ENCODE measurements at regions not wholly inside any gene's neighbourhood (a gene's known extent, or its start where the extent isn't known, plus 50 kb on each side); places are given as distances from the start of the nearest gene placed in this dataset.

GRCh38 chr6:165721356-165721755 is 58.3 kb upstream of the PDE10A start:
- Histone ChIP-seq H3K27ac (ENCODE audit: low read length) (no peak overlapping the region), H3K36me3 (ENCODE audit: control insufficient read depth in 2 of 2, insufficient read depth in 2 of 2, low read length in 2 of 2) (no peaks in the 10 kb centered on the region), H3K4me1 (ENCODE audit: control insufficient read depth, insufficient read depth, low read length) (no peaks in the 10 kb centered on the region)

DNA sequence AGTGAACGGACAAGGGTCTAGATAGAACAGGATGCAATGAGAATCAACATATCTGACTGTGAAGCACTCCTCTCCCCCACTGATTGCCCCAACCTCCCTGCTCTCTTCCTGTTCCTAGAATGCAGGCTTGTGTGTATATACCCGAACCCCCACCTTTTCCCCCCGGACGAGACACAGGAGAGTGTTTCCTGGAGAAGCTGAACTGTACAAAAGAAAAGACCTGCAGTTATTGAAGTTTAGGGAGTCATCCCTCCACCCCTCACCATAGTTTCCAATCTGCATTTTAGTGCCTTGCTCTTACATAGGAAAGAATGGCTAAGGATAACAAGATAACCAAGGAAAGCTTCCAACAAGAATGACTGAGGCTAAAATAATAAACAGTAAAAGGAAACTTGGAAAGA is 55.5 kb upstream of the PDE10A start:
- Histone ChIP-seq H3K27ac (ENCODE audit: low read length) (no peak overlapping the region), H3K27me3 (ENCODE audit: control insufficient read depth in 1 of 2, insufficient read depth in 2 of 2, low read length in 2 of 2) (peaks cover 0 to 3% of the 10 kb centered on the region in 2 donors), H3K4me3 (ENCODE audit: low read length in 2 of 2) (no peak overlapping the region), H3K9me3 (ENCODE audit: control insufficient read depth in 2 of 2, low read length in 2 of 2) (no peaks in the 10 kb centered on the region), H3K9ac (ENCODE audit: low read length in 2 of 2) (no peak overlapping the region), H3K4me1 (ENCODE audit: control insufficient read depth, insufficient read depth, low read length) (no peaks in the 10 kb centered on the region), H3K36me3 (ENCODE audit: control insufficient read depth in 2 of 2, insufficient read depth in 2 of 2, low read length in 2 of 2) (no peaks in the 10 kb centered on the region)

More at GRCh38 chr6:165721356-165721755, 58.3 kb upstream of the PDE10A start:
- Histone ChIP-seq H3K4me3 (ENCODE audit: low read length in 2 of 2) (no peak overlapping the region), H3K27me3 (ENCODE audit: control insufficient read depth in 1 of 2, insufficient read depth in 2 of 2, low read length in 2 of 2) (no peaks in the 10 kb centered on the region), H3K9me3 (ENCODE audit: control insufficient read depth in 2 of 2, low read length in 2 of 2) (no peaks in the 10 kb centered on the region), H3K9ac (ENCODE audit: low read length in 2 of 2) (no peak overlapping the region)

- no peak overlapping the region for H3K9ac ChIP-seq (ENCODE audit: low read length in 2 of 2)
- peaks cover 0 to 3% of the 10 kb centered on the region in 2 donors for H3K27me3 ChIP-seq (ENCODE audit: control insufficient read depth in 1 of 2, insufficient read depth in 2 of 2, low read length in 2 of 2)
- no peaks in the 10 kb centered on the region for H3K36me3 ChIP-seq (ENCODE audit: control insufficient read depth in 2 of 2, insufficient read depth in 2 of 2, low read length in 2 of 2)
- H3K4me1 ChIP-seq (ENCODE audit: control insufficient read depth, insufficient read depth, low read length): no peaks in the 10 kb centered on the region
- H3K9me3 ChIP-seq (ENCODE audit: control insufficient read depth in 2 of 2, low read length in 2 of 2): no peaks in the 10 kb centered on the region
- H3K27ac ChIP-seq (ENCODE audit: low read length): no peak overlapping the region
- no peak overlapping the region for H3K4me3 ChIP-seq (ENCODE audit: low read length in 2 of 2)
Observed at GRCh38 chr6:165717732-165718465, 54.9 kb upstream of the PDE10A start.

GRCh38 chr6:165716886-165717285 is 53.8 kb upstream of the PDE10A start:
- no peaks in the 10 kb centered on the region for H3K36me3 ChIP-seq (ENCODE audit: control insufficient read depth in 2 of 2, insufficient read depth in 2 of 2, low read length in 2 of 2)
- no peak overlapping the region for H3K27ac ChIP-seq (ENCODE audit: low read length)
- H3K9ac ChIP-seq (ENCODE audit: low read length in 2 of 2): no peak overlapping the region
- H3K4me3 ChIP-seq (ENCODE audit: low read length in 2 of 2): no peak overlapping the region
- no peaks in the 10 kb centered on the region for H3K4me1 ChIP-seq (ENCODE audit: control insufficient read depth, insufficient read depth, low read length)
- peaks cover 0 to 3% of the 10 kb centered on the region in 2 donors for H3K27me3 ChIP-seq (ENCODE audit: control insufficient read depth in 1 of 2, insufficient read depth in 2 of 2, low read length in 2 of 2)
- H3K9me3 ChIP-seq (ENCODE audit: control insufficient read depth in 2 of 2, low read length in 2 of 2): no peaks in the 10 kb centered on the region

DNA sequence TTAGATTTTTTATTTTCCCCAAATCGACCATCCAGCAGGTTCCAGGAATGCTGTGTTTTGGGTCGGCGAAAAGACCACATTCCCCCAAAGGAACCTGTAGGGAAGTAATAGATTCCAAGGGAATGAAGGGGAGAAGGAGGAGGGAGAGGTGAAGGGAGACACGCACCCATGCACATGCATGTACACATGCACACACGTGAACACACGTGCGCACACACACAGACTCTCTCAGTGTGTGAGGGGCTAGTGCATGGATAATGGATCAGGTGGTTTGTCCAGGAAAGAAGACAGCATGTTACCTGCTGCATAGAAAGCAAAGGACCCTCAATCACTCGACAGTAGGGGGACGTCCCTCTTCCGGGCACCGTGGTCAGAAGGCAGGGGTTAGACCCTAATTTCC is 52.4 kb upstream of the PDE10A start:
- Histone ChIP-seq H3K4me1 (ENCODE audit: control insufficient read depth, insufficient read depth, low read length) (no peaks in the 10 kb centered on the region), H3K27ac (ENCODE audit: low read length) (no peak overlapping the region), H3K36me3 (ENCODE audit: control insufficient read depth in 2 of 2, insufficient read depth in 2 of 2, low read length in 2 of 2) (no peaks in the 10 kb centered on the region), H3K9me3 (ENCODE audit: control insufficient read depth in 2 of 2, low read length in 2 of 2) (no peaks in the 10 kb centered on the region), H3K4me3 (ENCODE audit: low read length in 2 of 2) (no peak overlapping the region), H3K27me3 (ENCODE audit: control insufficient read depth in 1 of 2, insufficient read depth in 2 of 2, low read length in 2 of 2) (peaks cover 0 to 3% of the 10 kb centered on the region in 2 donors), H3K9ac (ENCODE audit: low read length in 2 of 2) (no peak overlapping the region)

DNA sequence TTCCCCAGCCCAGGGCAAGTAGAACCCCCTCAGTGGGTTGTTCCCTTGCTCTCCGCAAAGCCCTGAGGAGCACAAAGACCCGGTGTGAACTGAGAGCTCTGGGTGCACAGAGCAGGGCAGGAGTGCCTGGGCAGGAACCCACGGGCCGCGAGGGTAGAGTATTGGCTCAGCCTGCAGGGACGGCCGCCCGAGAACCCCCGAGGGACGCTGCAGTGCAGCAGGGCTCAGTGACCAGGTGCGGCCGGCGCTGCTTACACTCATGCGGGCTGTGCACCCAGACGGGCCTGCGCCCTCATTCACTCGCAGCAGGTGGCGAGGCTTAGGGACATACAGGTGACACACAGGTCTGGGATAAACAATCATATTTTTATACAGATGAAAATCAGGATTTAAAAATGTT is 51.9 kb upstream of the PDE10A start:
- Histone ChIP-seq H3K9ac (ENCODE audit: low read length in 2 of 2) (no peak overlapping the region), H3K4me1 (ENCODE audit: control insufficient read depth, insufficient read depth, low read length) (no peaks in the 10 kb centered on the region), H3K27ac (ENCODE audit: low read length) (no peak overlapping the region), H3K36me3 (ENCODE audit: control insufficient read depth in 2 of 2, insufficient read depth in 2 of 2, low read length in 2 of 2) (no peaks in the 10 kb centered on the region), H3K27me3 (ENCODE audit: control insufficient read depth in 1 of 2, insufficient read depth in 2 of 2, low read length in 2 of 2) (peaks cover 0 to 3% of the 10 kb centered on the region in 2 donors), H3K9me3 (ENCODE audit: control insufficient read depth in 2 of 2, low read length in 2 of 2) (no peaks in the 10 kb centered on the region), H3K4me3 (ENCODE audit: low read length in 2 of 2) (no peak overlapping the region)

- Histone ChIP-seq H3K27me3 (ENCODE audit: control insufficient read depth in 1 of 2, insufficient read depth in 2 of 2, low read length in 2 of 2) (peaks cover 0 to 3% of the 10 kb centered on the region in 2 donors), H3K4me3 (ENCODE audit: low read length in 2 of 2) (no peak overlapping the region), H3K9me3 (ENCODE audit: control insufficient read depth in 2 of 2, low read length in 2 of 2) (no peaks in the 10 kb centered on the region), H3K4me1 (ENCODE audit: control insufficient read depth, insufficient read depth, low read length) (no peaks in the 10 kb centered on the region), H3K9ac (ENCODE audit: low read length in 2 of 2) (no peak overlapping the region), H3K27ac (ENCODE audit: low read length) (no peak overlapping the region), H3K36me3 (ENCODE audit: control insufficient read depth in 2 of 2, insufficient read depth in 2 of 2, low read length in 2 of 2) (no peaks in the 10 kb centered on the region)
Observed at GRCh38 chr6:165713845-165714466, 50.9 kb upstream of the PDE10A start.

Measured in stomach smooth muscle (tissue), 2 donors.